Fibroblast of lung (primary cell): ENCODE measurements at regions not wholly inside any gene's neighbourhood (a gene's known extent, or its start where the extent isn't known, plus 50 kb on each side); places are given as distances from the start of the nearest gene placed in this dataset.

Experiments
- DNase-seq, 2 donors: peaks; one replicate each; pipeline versions ENCODE4 v3.0.0 to v3.0.0-alpha.2; 2010; ENCODE audit warnings: low read depth in 2 of 2
- H2AFZ ChIP-seq: 2 replicates; pipeline ENCODE4 v1.5.1; 2012; ENCODE audit warnings: low read length, control low read depth, inconsistent platforms
- H3K27ac ChIP-seq: 2 replicates; pipeline ENCODE4 v1.5.1; 2011; ENCODE audit warnings: low read length, control low read depth; ENCODE audit not compliant: insufficient read depth
- H3K27me3 ChIP-seq: 2 replicates; pipeline ENCODE4 v1.5.1; 2011; ENCODE audit warnings: mild to moderate bottlenecking, low read length; ENCODE audit not compliant: control insufficient read depth, insufficient read depth
- H3K36me3 ChIP-seq: 2 replicates; pipeline ENCODE4 v1.5.1; 2011; ENCODE audit warnings: low read length; ENCODE audit not compliant: control insufficient read depth, insufficient read depth
- H3K4me1 ChIP-seq: 2 replicates; pipeline ENCODE4 v1.5.1; 2011; ENCODE audit warnings: low read length; ENCODE audit not compliant: control insufficient read depth, insufficient read depth; ENCODE audit errors: extremely low read depth
- H3K4me2 ChIP-seq: 2 replicates; pipeline ENCODE4 v1.5.1; 2011; ENCODE audit warnings: low read length, control low read depth; ENCODE audit not compliant: insufficient read depth; ENCODE audit errors: extremely low read depth
- H3K4me3 ChIP-seq, 4 experiments: fragments of 200-600 bp in 1 of 4; sonication (generic) in 1 of 4; replicated peaks in 1 of 4; 2 replicates each; pipeline ENCODE4 v1.5.1; 2011 to 2016; ENCODE audit warnings: low read length in 4 of 4, low read depth in 3 of 4, mild to moderate bottlenecking in 3 of 4, control low read depth in 2 of 4, inconsistent platforms in 1 of 4, mixed read lengths in 1 of 4; ENCODE audit not compliant: insufficient read depth in 1 of 4; ENCODE audit errors: control extremely low read depth in 1 of 4
- H3K79me2 ChIP-seq: 2 replicates; pipeline ENCODE4 v1.5.1; 2012; ENCODE audit warnings: mild to moderate bottlenecking, low read length, inconsistent platforms; ENCODE audit not compliant: control insufficient read depth, insufficient read depth
- H3K9ac ChIP-seq: 2 replicates; pipeline ENCODE4 v1.5.1; 2011; ENCODE audit warnings: mild to moderate bottlenecking, low read length, control low read depth; ENCODE audit not compliant: insufficient read depth
- H3K9me3 ChIP-seq: 2 replicates; pipeline ENCODE4 v1.5.1; 2012; ENCODE audit warnings: low read depth, low read length; ENCODE audit not compliant: control insufficient read depth, insufficient read depth
- H4K20me1 ChIP-seq: 2 replicates; pipeline ENCODE4 v1.5.1; 2011; ENCODE audit warnings: low read length; ENCODE audit not compliant: control insufficient read depth, insufficient read depth; ENCODE audit errors: extremely low read depth
- CTCF ChIP-seq, 2 donors: IDR thresholded peaks in 1 of 2; conservative IDR thresholded peaks in 1 of 2; 1 replicate in 1 of 2; 2 replicates in 1 of 2; pipeline ENCODE4 v1.5.1; 2011 to 2012; ENCODE audit warnings: low read length in 2 of 2, control low read depth in 1 of 2, inconsistent platforms in 1 of 2, low read depth in 1 of 2, mild to moderate bottlenecking in 1 of 2
- EZH2 ChIP-seq: IDR thresholded peaks from 2 replicates; pipeline ENCODE4 v1.5.1; 2012; ENCODE audit warnings: low read length, control low read depth, mild to moderate bottlenecking; ENCODE audit errors: missing control alignments

DNA sequence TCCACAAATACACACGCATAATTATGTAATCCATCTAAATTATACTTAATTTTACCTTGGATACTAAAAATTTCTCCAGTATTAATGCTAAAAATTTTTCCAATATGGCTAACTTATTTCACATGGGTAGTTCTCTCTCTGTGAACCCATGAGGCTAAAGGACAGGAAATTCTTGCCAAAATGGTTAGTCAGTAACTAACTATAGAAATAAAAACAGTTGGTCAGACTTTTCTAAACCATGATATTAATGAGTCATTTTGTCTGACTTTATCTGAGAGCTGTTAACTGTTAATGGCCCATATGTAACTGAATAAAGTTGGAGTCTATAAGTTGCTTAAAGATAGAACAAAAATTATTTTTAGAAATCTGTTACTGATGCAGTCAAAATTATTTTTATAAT, 549.4 kb downstream of the TLL1 start:
- no peaks in the 10 kb centered on the region for H3K79me2 ChIP-seq
- no peaks in the 10 kb centered on the region for H3K9me3 ChIP-seq
- H3K36me3 ChIP-seq: no peaks in the 10 kb centered on the region
- no peaks in the 10 kb centered on the region for H3K27me3 ChIP-seq
- peak overlapping the region; percentile 14 for H3K27ac ChIP-seq
- no peak overlapping the region for H3K4me2 ChIP-seq
- H4K20me1 ChIP-seq: no peaks in the 10 kb centered on the region
- TF ChIP-seq EZH2 (no peak), CTCF (conservative IDR thresholded peaks at IDR 0.05 in 1 of 2, IDR thresholded peaks at IDR 0.05 in 1 of 2; ENCODE audit: low read depth in 1 of 2, low read length in 2 of 2) (no peak)
- H3K9ac ChIP-seq: no peak overlapping the region
- H3K4me3 ChIP-seq: no peak overlapping the region
- no peak overlapping the region for H2AFZ ChIP-seq
- peaks cover 2% of the 10 kb centered on the region for H3K4me1 ChIP-seq
- DNase-seq: peak; percentile 64 to 91

- Histone ChIP-seq H3K36me3 (no peaks in the 10 kb centered on the region), H3K27ac (no peak overlapping the region), H3K9ac (no peak overlapping the region), H2AFZ (no peak overlapping the region), H4K20me1 (no peaks in the 10 kb centered on the region), H3K9me3 (no peaks in the 10 kb centered on the region), H3K79me2 (no peaks in the 10 kb centered on the region), H3K4me3 (no peak overlapping the region), H3K27me3 (no peaks in the 10 kb centered on the region), H3K4me2 (no peak overlapping the region), H3K4me1 (peaks cover 2% of the 10 kb centered on the region)
- TF ChIP-seq CTCF (conservative IDR thresholded peaks at IDR 0.05 in 1 of 2, IDR thresholded peaks at IDR 0.05 in 1 of 2; ENCODE audit: low read depth in 1 of 2, low read length in 2 of 2): no peak
- TF ChIP-seq EZH2: no peak
- no peak for DNase-seq
Observed at GRCh38 chr4:166426300-166426863, 553.3 kb downstream of the TLL1 start.

GRCh38 chr4:166432125-166432524, 559.1 kb downstream of the TLL1 start:
- no peaks in the 10 kb centered on the region for H3K79me2 ChIP-seq
- H3K27ac ChIP-seq: no peak overlapping the region
- no peaks in the 10 kb centered on the region for H3K9me3 ChIP-seq
- no peaks in the 10 kb centered on the region for H3K4me1 ChIP-seq
- TF ChIP-seq CTCF (conservative IDR thresholded peaks at IDR 0.05 in 1 of 2, IDR thresholded peaks at IDR 0.05 in 1 of 2; ENCODE audit: low read depth in 1 of 2, low read length in 2 of 2) (no peak), EZH2 (no peak)
- H3K36me3 ChIP-seq: no peaks in the 10 kb centered on the region
- H2AFZ ChIP-seq: no peak overlapping the region
- DNase-seq: no peak
- H3K4me2 ChIP-seq: no peak overlapping the region
- no peak overlapping the region for H3K4me3 ChIP-seq
- H4K20me1 ChIP-seq: no peaks in the 10 kb centered on the region
- no peaks in the 10 kb centered on the region for H3K27me3 ChIP-seq
- H3K9ac ChIP-seq: no peak overlapping the region
